Kidney epithelial cell (primary cell): ENCODE measurements at regions not wholly inside any gene's neighbourhood (a gene's known extent, or its start where the extent isn't known, plus 50 kb on each side); places are given as distances from the start of the nearest gene placed in this dataset.

Experiments
- DNase-seq: peaks from one replicate; pipeline ENCODE4 v3.0.0-alpha.2; 2010; ENCODE audit warnings: low read depth
- H3K27me3 ChIP-seq: 2 replicates; pipeline ENCODE4 v1.6.0; 2011; ENCODE audit warnings: low read length; ENCODE audit not compliant: control insufficient read depth, insufficient read depth
- H3K36me3 ChIP-seq: 2 replicates; pipeline ENCODE4 v1.5.1; 2011; ENCODE audit warnings: low read length; ENCODE audit not compliant: control insufficient read depth, insufficient read depth
- H3K4me3 ChIP-seq: 2 replicates; pipeline ENCODE4 v1.5.1; 2011; ENCODE audit warnings: low read depth, mild to moderate bottlenecking, control low read depth, low read length
- TF ChIP-seq, protein P1 (sequence below): IDR thresholded peaks from 2 replicates; pipeline ENCODE4 v1.5.1; 2011; ENCODE audit warnings: mild to moderate bottlenecking, moderate library complexity, low read length, control low read depth, inconsistent platforms; ENCODE audit not compliant: insufficient read depth, poor library complexity, severe bottlenecking

DNA sequence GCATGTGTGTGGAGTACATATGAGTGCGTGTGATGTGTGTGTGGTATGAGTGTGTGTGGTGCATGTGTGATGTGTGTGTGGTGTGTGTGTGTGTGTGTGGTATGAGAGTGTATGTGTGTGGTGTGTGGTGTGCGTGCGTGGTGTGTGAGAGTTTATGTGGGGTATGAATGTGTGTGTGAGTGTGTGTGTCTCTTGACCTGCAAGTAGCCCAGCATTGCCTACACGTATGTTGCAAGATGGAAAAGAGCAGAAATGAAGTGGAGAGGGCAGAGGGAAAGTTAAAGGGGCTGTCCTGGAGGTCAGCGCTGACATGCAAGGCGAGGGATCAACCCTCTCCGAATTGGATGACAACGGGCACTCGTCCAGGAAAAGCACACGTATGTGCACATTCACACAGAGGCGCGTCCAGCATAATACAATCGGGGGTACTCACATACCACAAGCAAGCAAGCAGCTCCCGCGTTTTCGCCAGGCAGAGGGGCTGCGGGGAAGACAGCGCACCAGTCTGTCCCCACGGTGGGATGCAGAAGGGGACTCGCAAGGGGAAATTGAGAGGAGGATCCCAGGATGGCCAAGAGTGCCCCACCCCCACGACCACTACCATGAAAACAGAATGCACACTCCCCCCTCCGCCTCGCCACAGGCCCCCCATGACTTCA is 174.5 kb upstream of the AFDN start:
- no peaks in the 10 kb centered on the region for H3K36me3 ChIP-seq
- H3K4me3 ChIP-seq = no peak overlapping the region
- TF ChIP-seq, protein P1, sequence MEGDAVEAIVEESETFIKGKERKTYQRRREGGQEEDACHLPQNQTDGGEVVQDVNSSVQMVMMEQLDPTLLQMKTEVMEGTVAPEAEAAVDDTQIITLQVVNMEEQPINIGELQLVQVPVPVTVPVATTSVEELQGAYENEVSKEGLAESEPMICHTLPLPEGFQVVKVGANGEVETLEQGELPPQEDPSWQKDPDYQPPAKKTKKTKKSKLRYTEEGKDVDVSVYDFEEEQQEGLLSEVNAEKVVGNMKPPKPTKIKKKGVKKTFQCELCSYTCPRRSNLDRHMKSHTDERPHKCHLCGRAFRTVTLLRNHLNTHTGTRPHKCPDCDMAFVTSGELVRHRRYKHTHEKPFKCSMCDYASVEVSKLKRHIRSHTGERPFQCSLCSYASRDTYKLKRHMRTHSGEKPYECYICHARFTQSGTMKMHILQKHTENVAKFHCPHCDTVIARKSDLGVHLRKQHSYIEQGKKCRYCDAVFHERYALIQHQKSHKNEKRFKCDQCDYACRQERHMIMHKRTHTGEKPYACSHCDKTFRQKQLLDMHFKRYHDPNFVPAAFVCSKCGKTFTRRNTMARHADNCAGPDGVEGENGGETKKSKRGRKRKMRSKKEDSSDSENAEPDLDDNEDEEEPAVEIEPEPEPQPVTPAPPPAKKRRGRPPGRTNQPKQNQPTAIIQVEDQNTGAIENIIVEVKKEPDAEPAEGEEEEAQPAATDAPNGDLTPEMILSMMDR = no peak
- DNase-seq = no peak
- H3K27me3 ChIP-seq = no peaks in the 10 kb centered on the region

DNA sequence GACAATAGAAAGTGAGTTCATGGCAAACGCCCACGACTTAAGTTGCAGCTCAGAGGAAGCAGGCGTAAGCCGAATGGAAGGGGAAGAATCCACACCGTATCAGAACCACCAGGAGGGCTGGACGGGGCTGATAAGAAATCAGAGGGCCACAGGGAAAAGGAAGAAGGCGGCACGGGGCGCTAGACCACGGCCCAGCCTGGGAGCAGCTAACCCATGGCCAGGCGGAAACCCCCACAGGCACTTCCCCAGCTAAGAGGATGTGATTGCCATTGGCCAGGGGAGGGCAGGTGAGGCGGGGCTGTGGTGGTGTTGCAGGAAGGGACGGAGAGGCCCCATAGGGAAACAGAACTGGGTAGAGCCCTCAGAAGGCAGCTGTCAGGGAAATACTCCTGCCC is 174.0 kb upstream of the AFDN start:
- no peak for DNase-seq
- TF ChIP-seq, protein P1 = no peak
- H3K4me3 ChIP-seq = no peak overlapping the region
- H3K36me3 ChIP-seq = no peaks in the 10 kb centered on the region
- H3K27me3 ChIP-seq = no peaks in the 10 kb centered on the region

DNA sequence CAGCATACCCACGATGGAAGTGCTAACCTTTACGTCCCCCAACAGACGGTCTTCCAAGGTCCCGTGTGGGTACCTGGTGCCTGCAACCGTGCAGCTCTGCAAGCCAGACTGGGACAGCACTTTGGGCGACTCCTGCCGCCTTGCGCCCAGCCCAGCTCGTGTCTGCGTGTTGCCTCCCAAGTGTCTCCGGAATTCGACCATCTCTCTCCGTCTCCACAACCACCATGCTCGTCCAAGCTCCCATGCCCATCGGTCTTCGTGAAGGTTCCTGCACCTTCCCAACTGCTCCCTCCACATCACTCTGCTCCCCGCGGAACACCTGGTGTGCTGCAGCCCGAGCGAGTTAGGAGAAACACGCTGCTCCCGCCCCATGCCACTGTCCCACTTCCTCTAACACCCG is 173.2 kb upstream of the AFDN start:
- TF ChIP-seq, protein P1 = no peak
- no peak for DNase-seq
- no peak overlapping the region for H3K4me3 ChIP-seq
- H3K27me3 ChIP-seq = no peaks in the 10 kb centered on the region
- H3K36me3 ChIP-seq = no peaks in the 10 kb centered on the region

DNA sequence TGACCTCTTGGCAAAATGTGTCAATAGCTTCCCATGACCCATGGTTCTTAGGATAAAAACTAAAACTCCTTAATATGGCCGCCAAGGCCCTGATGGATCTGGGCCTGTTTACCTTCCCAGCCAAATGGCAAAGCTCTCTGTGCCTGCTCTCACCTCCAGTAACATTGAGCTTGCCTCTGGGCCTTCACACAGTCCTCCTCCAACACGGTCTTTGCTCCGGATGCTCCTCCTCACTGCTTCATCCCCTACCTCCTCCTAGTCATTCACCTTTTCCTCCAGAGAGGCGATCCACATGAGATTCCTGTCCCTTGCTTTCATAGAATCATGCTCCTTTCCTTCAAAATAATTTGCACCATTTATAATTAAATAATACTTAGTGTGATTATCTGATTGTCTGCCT is 172.3 kb upstream of the AFDN start:
- DNase-seq = no peak
- Histone ChIP-seq H3K27me3 (no peaks in the 10 kb centered on the region), H3K36me3 (no peaks in the 10 kb centered on the region), H3K4me3 (no peak overlapping the region)
- TF ChIP-seq, protein P1 = no peak

DNA sequence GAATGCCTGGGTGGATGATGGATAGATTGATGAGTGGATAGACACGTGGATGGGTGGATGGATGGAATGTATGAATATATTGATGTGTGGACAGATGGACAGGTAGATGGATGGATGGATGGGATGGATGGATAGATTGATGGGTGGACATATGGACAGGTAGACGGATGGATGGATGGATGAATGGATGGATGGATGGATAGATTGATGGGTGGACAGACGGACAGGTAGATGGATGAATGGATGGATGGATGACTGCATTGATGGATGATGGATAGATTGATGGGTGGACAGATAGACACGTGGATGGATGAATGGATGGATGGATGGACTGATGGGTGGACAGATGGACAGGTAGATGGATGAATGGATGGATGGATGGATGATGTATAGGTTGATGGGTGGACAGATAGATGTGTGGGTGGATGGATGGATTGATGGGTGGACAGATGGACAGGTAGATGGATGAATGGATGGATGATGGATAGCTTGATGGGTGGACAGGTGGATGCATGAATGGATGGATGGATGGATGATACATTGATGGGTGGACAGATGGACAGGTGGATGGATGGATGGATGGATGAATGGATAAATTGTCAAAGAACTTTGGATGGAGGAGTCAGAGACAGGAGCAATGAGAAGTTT is 171.4 kb upstream of the AFDN start:
- TF ChIP-seq, protein P1 = no peak
- Histone ChIP-seq H3K4me3 (no peak overlapping the region), H3K36me3 (no peaks in the 10 kb centered on the region), H3K27me3 (no peaks in the 10 kb centered on the region)
- DNase-seq = no peak

DNA sequence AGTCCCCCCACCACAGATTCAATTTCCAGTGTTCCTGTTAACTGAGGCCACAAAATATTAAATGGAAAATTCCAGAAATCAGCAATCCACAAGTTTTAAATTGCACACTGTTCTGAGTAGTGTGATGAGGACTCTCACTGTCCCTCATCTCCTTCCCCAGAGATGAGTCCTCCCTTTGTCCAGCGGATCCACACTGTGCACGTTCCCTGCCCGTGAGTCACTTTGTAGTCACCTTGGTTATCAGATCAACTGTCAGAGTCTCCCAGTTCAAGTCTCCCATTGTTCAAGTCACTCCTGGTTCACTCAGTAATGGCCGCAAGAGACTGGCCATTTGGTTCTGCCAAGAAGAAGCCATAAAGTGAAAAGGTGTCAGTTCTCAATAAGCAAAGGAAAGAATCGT is 168.6 kb upstream of the AFDN start:
- TF ChIP-seq, protein P1 = no peak
- Histone ChIP-seq H3K4me3 (no peak overlapping the region), H3K27me3 (no peaks in the 10 kb centered on the region), H3K36me3 (no peaks in the 10 kb centered on the region)
- no peak for DNase-seq
